Muscle of arm (tissue), 1 donor: ENCODE measurements at regions not wholly inside any gene's neighbourhood (a gene's known extent, or its start where the extent isn't known, plus 50 kb on each side); places are given as distances from the start of the nearest gene placed in this dataset.

ENCODE experiments used
- DNase-seq: peaks from one replicate; pipeline ENCODE4 v3.0.0-alpha.2; 2013

GRCh38 chr1:201748335-201748734, 80.6 kb upstream of the IPO9 start:
- no peak for DNase-seq

- DNase-seq = no peak
Observed at GRCh38 chr1:201749059-201749690, 79.8 kb upstream of the IPO9 start.

- DNase-seq = no peak
Observed at GRCh38 chr1:201750120-201750519, 78.8 kb upstream of the IPO9 start.

GRCh38 chr1:201750934-201751333, 78.0 kb upstream of the IPO9 start:
- no peak for DNase-seq

GRCh38 chr1:201751872-201752271, 77.1 kb upstream of the IPO9 start:
- no peak for DNase-seq

GRCh38 chr1:201752333-201752732, 76.6 kb upstream of the IPO9 start:
- DNase-seq = no peak

GRCh38 chr1:201753492-201753891, 75.5 kb upstream of the IPO9 start:
- no peak for DNase-seq

- no peak for DNase-seq
Observed at GRCh38 chr1:201754353-201754752, 74.6 kb upstream of the IPO9 start.

- no peak for DNase-seq
Observed at GRCh38 chr1:201755200-201755599, 73.8 kb upstream of the IPO9 start.

- DNase-seq = no peak
Observed at GRCh38 chr1:201756406-201756805, 72.6 kb upstream of the IPO9 start.

- no peak for DNase-seq
Observed at GRCh38 chr1:201758499-201759050, 70.4 kb upstream of the IPO9 start.

GRCh38 chr1:201759194-201759815, 69.7 kb upstream of the IPO9 start:
- no peak for DNase-seq

- DNase-seq = no peak
Observed at GRCh38 chr1:201760516-201760915, 68.4 kb upstream of the IPO9 start.

GRCh38 chr1:201761178-201761577, 67.8 kb upstream of the IPO9 start:
- DNase-seq = no peak

- DNase-seq = no peak
Observed at GRCh38 chr1:201761871-201762270, 67.1 kb upstream of the IPO9 start.

GRCh38 chr1:201762381-201762780, 66.6 kb upstream of the IPO9 start:
- DNase-seq = no peak

- peak; percentile 45 for DNase-seq
Observed at GRCh38 chr1:201763455-201764140, 65.4 kb upstream of the IPO9 start.

GRCh38 chr1:201764166-201764565, 64.8 kb upstream of the IPO9 start:
- DNase-seq = no peak

GRCh38 chr1:201764579-201764978, 64.4 kb upstream of the IPO9 start:
- no peak for DNase-seq

GRCh38 chr1:201766131-201766866, 62.7 kb upstream of the IPO9 start:
- peak; percentile 55 for DNase-seq

GRCh38 chr1:201767339-201767738, 61.6 kb upstream of the IPO9 start:
- DNase-seq = no peak

GRCh38 chr1:201769072-201769471, 59.9 kb upstream of the IPO9 start:
- DNase-seq = no peak
